NCI-H2029 (cell line): ENCODE measurements at regions not wholly inside any gene's neighbourhood (a gene's known extent, or its start where the extent isn't known, plus 50 kb on each side); places are given as distances from the start of the nearest gene placed in this dataset.
"Not testable (repeated sequence)": the region's sequence is repeated elsewhere in the genome, so short reads cannot be mapped to it uniquely, and the experiment has no call there.

Experiments
- DNase-seq: peaks from one replicate; lab custom pipeline; 2025; lab: John Stamatoyannopoulos, UW

DNA sequence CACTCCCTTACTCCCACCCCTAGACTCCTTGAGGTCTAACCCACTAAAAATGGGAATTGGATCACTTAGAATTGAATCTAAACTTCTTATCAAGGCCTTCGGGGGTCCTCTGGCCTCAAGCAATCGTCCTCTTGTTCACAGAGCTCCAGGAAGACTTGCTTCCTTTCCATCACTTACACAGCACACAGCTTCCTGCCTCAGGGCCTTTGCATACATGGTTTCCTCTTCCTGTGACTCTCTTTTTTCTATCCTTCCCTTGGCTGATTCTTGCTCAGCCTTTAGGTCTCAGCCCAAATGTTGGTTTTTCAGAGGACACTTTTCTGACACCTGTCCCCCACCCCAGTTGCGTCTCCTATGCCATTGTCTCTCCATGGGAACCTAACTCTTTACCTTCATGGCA lies 50.0 kb upstream of the ALDH1B1 start:
- no peak for DNase-seq

DNA sequence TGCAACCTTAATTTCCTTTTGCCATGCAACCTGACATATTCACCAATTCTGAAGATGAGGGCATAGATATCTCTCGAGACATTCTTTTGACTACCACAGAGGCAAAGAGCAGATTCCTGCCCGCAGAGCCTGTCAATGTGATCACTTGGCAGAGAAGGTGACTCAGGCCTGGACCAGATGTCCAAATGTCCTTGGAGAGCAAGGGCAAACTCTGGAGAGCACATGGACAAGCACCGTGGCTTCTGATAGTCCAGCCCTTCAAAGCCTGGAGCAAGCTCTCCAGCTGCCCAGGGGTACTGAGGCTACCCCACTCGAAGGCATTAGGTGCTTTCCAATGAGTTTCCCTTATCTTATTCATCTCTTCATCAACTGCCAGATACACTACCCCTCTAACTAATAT lies 50.4 kb upstream of the ALDH1B1 start:
- no peak for DNase-seq

DNA sequence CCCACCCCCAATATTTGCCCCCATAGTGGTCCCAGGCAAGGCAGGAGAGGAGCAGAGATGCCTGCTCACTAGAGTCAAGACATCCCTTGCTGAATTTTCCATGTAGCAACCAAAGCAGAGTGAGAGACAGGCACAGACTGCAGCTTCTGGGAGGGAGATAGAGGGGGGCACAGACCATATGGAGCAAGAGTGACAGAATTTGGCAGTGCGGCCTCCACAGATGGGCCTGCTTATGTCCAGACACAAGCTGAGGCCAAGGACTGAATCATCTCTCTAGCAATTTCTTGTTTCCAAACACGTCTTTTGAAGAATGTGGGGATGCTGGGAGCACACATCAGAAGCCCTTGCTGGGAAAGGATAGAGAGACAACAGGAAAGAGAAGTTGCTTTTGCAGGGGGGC lies 53.0 kb upstream of the ALDH1B1 start:
- no peak for DNase-seq

DNA sequence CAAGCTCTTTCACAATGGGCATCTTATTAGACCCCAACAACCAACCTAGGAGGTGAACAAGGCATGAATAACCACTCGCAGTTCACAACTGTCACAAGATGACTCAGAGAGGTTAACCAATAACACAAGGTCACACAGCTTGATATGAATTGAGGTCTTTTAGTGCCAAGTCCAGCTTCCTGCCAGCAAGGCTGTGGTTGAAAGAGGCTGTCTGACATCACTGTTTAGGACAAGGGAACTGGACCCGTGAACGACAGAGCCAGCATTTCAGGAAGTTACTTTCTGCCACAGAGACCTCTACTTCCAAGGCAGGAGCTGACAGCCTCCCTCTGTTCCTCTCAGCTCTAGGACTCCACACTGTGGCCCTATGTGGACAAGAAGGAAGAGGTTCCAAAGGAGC lies 53.4 kb upstream of the ALDH1B1 start:
- no peak for DNase-seq

DNA sequence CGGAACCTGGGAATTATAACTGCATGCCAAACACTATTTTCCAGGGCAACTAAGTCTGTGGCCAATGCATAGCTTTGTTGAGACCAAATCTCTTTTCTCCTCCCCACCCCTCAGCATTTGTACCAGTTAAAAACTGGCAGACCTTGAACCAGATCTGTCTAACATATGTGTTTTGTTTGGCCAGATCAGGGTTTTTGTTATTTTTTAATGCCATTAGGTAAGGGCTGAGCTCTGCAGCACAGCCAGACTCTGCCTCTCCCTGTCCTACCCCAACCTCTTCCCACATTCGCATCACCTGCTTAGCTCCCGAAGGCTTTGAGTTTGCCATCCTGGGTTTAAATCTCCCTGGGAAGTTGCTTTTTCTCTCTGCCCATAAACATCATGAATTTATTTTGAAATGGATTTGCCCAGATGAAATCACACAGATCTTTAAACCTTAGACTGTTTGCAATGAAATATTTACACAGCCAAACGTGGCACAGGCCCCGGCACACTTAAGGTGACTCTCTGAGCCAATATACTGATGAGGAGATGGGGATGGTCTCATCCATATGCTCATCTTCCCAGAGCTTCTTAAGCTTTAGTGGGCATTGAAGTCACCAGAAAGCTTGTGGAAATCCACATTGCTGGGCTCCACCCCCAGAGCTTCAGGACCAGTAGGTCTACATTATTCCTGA lies 54.0 kb upstream of the ALDH1B1 start:
- DNase-seq: no peak

DNA sequence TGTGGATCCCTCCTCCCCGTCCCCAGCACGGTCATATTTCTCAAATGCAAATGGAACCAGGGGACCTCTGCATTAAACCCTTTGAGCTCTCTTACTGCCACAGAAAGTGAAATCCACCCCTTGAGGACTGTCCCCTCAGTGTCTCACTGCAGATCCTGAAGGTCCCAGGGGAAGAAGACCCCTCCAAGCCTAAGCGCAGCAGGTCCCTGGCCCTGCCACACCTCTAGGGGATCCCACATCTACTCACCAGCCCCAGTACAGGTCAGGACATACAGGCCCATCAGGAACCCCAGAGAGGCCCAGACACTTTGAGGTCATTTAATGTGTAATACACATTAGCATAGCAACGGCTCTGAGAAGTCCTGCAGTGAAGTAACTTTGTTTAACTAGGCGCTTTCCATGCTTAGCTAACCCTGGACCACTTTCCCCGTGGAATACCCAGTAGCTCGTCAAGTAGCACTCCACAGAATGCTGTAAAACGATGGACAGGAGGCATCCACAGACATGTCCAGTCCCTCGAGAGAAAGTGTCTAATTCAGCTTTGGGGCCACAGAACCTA lies 54.7 kb upstream of the ALDH1B1 start:
- no peak for DNase-seq

DNA sequence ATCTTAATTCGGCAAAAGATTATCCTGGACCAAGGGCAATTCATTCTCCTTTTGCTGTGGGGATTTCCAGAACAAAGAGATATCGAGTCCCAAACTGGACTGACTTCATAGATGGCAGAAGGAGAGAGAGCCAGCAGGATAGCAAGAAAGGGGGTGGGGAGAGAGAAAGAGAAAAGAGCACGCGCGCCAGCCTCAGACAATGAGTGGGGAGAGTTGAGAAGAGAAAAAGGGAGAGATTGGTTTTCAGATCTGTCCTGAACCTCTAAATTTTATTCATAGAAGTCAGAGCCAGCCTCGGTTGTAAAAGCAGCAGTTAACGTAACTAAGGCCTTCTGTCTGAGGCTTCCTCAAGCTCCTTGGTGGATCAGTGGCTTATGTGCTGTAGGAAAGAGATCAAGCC lies 55.3 kb upstream of the ALDH1B1 start:
- no peak for DNase-seq

DNA sequence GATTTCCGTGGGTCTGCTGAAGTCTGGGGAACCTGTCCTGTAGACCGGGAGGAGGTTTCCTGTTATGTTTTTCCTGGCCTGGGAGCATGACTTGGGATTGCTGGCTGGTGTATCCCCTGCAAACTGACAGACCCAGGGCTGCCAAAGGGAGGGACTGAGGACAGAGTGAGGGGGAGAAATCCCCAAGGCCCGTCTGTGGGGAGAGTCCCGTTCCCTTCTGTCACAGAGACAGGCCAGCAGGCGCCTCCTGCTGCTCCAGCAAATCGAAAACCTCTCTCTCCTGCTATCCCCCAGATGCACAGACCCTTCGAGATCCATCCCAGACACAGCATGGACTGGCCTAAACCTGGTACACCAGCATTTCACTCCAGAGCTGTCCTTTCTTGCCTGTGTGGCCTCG lies 56.2 kb upstream of the ALDH1B1 start:
- DNase-seq: no peak

DNA sequence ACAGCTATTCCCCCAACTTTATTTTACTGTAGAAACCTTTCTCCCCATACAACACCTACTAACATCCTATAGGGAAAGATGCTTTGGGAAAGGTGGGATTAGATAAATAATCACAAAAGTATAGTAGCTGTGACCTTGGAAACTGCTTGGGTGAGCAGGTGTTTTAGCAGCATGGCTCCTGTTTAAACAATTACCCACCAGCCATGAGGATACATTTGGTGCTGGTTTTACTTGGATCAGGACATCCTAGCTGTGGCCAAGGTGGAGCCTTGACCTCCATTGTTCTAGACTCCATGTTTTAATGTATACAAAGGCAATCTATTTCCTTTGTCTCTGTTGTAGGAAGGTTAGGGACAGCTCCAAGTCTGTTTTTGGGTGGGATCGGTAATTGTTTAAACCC lies 56.8 kb upstream of the ALDH1B1 start:
- no peak for DNase-seq

DNA sequence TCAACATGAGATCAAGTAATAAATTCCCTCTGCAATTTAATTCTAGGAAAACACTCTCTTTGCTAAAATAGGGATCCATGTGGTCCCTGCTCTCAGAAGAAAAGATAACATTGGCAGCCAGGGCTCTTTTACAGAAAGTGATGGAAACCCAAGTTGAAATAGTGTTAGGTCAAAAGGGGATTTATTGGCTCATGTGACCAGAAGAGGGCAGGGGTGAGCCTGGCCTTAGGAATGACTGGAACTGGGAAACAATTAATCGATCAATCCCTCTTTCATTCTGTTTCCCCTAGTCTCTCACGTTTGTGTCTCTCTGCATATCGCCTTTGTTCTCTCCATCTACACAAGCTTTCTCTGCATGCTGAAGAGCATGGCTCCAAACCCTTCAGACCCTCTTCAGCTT lies 58.3 kb upstream of the ALDH1B1 start:
- no peak for DNase-seq

DNA sequence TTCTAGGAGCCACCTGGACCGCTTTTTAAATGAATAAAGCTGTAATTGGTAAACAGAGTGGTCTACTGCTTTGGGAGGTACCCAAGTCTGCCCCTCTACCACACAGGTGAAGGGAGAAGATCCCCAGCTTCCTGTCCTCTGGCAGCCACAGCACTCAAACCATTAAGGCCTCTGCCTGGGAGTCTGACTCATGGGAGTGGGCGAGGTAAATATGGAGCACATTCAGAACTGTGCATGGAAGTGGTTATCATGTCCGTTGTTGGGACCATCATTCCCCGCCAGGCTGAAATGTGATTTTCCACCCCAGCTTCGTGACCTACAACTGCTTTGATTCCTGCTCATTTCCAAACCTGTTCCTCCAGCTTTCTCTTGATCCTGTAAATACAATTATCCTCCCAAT lies 59.5 kb upstream of the ALDH1B1 start:
- DNase-seq: no peak

DNA sequence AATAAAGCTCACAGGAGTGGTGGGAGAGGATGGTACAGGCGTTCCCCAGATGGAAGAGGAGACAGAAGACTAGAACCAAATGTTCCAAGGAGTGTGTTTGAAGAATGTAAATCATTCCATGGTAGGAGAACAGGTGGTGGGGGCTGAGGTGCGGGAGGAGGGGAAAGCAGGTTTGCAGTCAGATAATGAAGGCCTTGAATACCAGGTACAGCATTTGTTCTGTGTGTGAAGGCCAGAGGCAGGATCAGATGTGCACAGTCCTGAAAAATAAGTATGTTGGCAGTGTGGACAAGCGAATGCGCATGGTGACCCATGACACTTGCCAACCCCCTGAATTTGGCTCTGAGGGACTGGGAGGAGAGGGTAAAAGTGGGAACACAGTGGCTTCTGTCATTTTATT lies 59.9 kb upstream of the ALDH1B1 start:
- DNase-seq: no peak

DNA sequence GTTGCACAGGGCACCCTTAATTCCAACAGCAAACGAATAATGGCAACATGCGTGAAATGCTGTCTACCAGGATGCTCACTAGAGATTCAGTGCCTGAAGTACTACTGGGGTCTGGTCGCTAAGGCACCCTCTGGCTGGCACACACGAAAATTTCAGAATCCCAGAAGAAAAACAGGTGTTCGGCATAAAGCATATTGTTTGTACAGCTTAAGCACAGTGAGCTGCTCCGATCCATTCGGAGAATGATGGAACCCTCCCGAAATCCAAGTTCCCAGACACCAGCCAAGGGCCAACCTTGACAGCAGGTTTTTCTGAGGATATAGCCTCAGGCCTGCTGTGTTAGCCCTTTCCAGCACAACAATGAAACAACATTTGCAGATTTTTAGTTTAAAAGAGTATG lies 61.4 kb upstream of the ALDH1B1 start:
- DNase-seq: no peak

DNA sequence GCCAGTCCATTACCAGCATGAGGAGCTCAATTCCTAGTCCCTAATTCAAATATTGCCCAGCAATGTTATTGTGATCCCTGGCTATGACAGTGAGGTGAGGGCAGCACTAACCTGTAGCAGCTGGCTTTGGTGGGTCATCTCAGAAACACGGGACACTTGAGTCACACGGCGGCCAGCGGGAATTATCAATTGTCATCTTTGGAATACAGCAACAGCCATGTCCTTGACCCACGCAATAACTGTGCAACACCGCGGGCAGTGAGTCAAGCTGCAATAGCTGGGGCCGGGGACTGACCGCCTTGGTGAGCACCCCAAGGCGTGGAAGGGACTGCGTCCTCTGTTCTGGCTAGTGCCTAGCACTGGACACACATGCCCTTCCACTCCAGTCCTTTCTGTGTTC lies 62.5 kb upstream of the ALDH1B1 start:
- no peak for DNase-seq

DNA sequence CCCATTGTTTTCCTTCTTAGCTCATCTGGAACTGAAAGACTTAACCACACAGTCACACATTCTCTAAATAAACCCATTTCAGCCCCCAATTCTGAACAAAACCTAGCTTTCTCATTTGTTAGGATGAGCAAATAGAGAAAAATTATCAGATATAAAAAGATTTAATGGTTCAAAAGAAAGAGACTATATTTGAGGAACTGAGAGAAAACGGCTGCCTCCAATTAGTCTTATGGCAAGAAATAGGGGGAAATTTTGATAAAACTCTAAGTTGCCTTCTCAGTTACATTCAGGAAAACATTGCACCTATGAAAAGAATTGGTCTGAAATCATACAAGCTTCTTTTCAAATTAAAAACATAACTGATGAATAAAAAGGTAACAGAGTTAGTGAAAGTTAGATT lies 63.7 kb upstream of the ALDH1B1 start:
- no peak for DNase-seq

DNA sequence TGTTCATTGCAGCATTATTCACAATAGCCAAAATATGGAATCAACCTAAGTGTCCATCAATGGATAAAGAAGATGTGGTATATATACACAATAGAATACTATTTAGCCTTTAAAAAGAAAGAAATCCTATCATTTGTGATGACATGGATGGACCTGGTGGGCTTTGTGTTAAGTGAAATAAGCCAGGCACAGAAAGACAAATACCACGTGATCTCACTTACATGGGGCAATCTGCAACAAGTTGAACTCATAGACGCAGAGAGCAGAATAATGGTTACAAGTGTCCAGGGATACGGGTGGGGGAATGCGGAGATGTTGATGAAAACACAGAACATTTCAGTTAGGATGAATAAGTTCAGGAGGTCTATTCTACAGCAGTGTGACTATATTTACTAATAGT lies 66.4 kb upstream of the ALDH1B1 start:
- DNase-seq: no peak

DNA sequence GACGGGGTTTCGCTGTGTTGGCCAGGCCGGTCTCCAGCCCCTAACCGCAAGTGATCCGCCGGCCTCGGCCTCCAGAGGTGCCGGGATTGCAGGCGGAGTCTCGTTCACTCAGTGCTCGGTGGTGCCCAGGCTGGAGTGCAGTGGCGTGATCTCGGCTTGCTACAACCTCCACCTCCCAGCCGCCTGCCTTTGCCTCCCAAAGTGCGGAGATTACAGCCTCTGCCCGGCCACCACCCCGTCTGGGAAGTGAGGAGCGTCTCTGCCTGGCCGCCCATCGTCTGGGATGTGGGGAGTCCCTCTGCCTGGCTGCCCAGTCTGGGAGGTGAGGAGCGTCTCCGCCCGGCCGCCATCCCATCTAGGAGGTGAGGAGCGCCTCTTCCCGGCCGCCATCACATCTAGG lies 68.3 kb upstream of the ALDH1B1 start:
- DNase-seq: not testable (repeated sequence)

DNA sequence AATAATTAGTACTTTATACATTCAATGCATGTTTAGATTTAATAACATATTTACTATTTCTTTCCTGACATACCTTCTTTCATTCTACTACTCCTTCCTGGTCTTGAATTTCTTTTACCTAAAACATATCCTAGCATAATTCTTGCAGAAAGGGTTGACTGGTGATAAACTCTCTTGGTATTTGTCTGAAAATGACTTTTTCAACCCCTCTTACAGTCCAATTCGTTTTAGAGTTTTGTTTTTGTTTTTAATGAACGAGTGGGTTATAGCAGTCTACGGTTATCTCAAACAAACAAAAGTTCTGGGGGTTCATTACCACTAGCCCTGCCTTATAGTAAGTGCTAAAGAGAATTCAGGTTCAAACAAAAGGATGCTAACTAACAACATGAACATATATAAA lies 69.6 kb upstream of the ALDH1B1 start:
- DNase-seq: no peak

DNA sequence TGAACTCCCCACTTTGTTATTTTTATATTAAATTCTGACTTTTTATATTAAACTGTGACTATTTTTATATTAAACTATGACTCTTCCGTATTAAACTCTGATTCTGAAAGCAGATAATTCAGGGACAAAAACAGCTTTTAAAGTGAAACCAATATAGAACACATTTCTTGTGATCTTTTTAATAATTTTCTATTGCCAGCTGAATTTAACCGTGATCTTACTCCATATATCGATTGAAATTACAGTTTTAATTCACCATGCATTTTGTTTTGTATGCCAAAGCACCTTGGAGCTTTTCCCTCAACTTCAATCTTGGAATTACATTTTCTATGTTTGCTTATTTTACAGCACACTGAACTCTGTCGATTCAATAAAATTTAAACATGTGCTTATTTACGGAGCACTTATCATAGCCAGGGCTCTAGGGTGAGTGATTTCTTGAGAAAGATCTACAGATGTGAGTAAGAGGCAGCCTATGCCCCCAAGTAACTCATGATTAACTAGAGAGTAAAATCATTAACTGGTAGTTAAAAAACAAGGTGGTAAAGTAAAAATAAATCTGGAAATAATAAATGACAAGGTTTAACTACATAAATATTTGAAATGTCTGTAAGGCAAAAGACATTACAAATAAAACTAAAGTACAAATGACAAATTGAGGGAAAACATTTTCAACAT lies 72.9 kb upstream of the ALDH1B1 start:
- DNase-seq: no peak

DNA sequence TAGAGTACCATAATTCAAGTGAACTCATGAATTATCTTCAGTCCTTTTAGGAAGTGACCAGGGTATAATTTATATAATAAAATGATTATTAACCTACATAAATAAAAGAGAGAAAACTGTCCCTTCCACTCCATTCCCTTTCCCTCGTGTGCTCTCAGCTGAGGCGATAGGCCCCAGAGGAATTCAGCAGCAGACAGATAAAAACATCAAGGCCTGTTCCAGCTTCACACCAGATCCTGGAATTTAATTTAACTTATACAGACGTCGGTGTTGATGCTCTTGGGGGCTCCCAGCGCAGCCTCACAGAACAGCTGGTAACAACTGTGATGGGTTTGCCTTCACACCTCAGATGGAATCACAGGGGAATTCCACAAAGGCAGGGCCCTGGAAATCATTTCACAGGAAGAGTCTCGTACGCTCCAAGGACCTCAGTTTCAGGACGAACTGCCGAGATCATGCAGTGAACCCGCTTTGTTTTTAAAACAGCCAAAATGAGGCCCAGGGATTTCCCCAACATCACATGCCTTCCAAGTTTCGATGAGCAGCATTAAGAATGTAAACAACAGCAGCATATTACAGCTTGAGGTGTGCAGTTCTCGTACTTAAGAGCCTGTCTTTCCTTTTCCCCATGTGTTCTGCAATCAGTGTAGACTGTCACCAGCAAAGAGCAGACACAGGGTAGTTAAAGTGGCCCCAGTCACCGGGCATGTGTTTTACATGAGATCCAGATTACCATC lies 73.6 kb upstream of the ALDH1B1 start:
- no peak for DNase-seq

DNA sequence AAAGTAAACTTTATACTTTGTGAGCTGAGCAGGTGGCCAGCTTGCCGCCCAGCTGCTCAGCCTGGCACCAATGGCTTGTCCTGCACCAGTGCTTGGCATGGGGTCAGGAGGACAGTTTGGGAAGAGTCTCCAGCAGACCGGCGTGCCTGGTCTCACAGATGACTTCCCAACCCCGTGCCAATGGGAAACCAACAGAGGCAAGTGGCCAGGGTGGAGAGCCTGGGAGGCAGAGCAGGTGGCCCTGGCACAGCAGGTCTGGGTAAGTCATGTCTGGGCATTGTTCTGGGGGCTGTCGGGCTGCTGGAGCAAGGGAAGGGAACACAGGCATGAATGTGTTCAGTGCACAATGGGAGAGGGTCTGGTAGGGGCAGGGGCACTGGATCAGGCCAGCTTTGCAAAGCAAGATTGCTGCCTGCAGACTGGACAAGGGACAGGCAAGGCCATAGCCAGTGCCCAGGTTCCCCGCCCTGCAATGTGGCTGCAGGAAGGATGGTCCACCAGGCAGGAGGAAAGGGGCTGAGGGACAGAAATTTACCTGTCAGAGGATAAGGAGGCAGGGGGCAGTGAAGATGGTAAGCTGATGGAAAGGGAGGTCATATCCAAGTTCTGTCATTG lies 76.2 kb upstream of the ALDH1B1 start:
- peak; percentile 53 for DNase-seq

DNA sequence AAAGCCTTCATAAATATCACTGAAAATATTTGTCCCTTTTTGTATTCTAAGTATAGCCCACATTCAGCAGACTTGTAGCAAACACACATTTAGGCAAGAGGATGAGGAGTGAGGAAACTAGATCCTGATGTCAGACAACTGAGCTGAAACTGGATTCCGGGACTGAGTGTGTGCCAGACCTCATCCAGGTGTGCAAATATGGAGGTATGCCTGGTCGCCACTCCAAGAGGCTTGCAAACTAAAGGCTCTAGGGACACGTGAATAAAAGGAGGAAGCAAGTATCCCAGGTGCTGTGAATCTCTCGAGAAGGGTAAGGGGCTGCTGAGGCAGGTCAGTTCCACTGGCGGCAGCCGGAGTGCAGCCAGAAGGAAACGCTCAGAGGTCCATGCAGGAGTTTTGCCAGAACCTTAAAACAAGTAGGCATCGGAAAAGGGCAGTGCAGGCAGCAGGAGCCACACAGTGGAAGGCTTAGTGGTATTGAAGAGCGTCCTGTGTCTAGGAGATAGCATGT lies 77.4 kb upstream of the ALDH1B1 start:
- peak; percentile 91 for DNase-seq

DNA sequence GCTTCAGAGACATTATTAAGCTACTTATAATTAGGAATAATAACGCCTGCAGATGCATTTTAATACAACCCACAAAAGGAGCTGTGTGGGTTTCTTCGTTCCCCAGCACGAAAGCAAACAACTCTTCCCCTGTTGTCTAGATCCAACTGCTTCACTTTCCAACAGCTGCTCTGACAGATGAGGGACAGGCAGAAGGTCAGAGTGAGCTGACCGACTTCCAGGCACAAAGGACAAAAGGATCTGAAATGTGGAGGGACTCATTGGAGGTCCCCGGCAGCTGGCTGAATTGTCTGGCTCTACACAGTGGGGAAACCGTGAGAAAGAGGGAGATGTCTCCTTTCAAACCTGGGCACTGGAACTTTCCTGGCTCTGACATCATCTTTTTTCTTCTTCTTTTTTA lies 79.1 kb upstream of the ALDH1B1 start:
- no peak for DNase-seq
